SH-SY5Y (cell line): ENCODE measurements at regions not wholly inside any gene's neighbourhood (a gene's known extent, or its start where the extent isn't known, plus 50 kb on each side); places are given as distances from the start of the nearest gene placed in this dataset.

Experiments
- GATA2 ChIP-seq: IDR thresholded peaks from 2 replicates; pipeline ENCODE4 v1.6.1; 2011; ENCODE audit warnings: mild to moderate bottlenecking, low read depth, low read length
- GATA3 ChIP-seq: IDR thresholded peaks from 2 replicates; pipeline ENCODE4 v1.6.1; 2011; ENCODE audit warnings: low read depth, mild to moderate bottlenecking, low read length, moderate library complexity

GRCh38 chr14:26992403-26993115 is 394.7 kb upstream of the NOVA1 start:
- TF ChIP-seq GATA2, result no peak
- TF ChIP-seq GATA3, result no peak
